ENCODE measurements at regions not wholly inside any gene's neighbourhood (a gene's known extent, or its start where the extent isn't known, plus 50 kb on each side); places are given as distances from the start of the nearest gene placed in this dataset.

DNA sequence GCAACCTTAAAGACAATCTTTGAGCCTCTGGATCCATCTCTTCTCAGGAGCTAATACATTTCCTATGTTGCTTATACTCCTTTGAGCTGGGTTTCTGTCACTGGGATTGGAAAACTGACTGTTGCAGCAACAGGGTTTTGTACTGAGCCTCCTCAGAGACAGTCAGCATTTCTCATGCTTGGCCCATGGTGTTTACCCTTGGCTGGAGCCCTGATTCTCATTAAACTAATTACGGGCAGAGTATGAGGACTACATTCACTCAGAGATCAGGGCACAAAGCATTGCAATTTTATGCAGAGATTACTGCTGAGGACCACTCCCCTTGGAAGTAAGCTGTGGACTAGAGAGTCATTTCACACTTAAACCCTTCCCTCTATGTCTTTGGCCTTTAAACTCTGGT lies 134.5 kb downstream of the LRIG2 start:
- TF ChIP-seq TBX3 (IDR thresholded peaks at IDR 0.05; ENCODE audit: borderline replicate concordance) (no peak), BRD4 (CRISPR knock-in tag; IDR thresholded peaks at IDR 0.05) (no peak), CCDC6 (CRISPR knock-in tag; IDR thresholded peaks at IDR 0.05) (no peak), CEBPG (CRISPR knock-in tag; IDR thresholded peaks at IDR 0.05) (no peak), MYC (CRISPR knock-in tag; IDR thresholded peaks at IDR 0.05; ENCODE audit: borderline replicate concordance) (no peak), CAMTA2 (CRISPR knock-in tag; IDR thresholded peaks at IDR 0.05; ENCODE audit: borderline replicate concordance) (no peak), ZNF441 (CRISPR knock-in tag; IDR thresholded peaks at IDR 0.05; ENCODE audit: borderline replicate concordance) (no peak), ELF3 (CRISPR knock-in tag; IDR thresholded peaks at IDR 0.05) (no peak), ZNF274 (CRISPR knock-in tag; IDR thresholded peaks at IDR 0.05) (no peak)
- TF ChIP-seq, protein P1, sequence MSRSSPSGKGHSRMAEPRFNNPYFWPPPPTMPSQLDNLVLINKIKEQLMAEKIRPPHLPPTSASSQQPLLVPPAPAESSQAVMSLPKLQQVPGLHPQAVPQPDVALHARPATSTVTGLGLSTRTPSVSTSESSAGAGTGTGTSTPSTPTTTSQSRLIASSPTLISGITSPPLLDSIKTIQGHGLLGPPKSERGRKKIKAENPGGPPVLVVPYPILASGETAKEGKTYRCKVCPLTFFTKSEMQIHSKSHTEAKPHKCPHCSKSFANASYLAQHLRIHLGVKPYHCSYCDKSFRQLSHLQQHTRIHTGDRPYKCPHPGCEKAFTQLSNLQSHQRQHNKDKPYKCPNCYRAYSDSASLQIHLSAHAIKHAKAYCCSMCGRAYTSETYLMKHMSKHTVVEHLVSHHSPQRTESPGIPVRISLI (CRISPR knock-in tag; IDR thresholded peaks at IDR 0.05; ENCODE audit: borderline replicate concordance), result no peak
- TF ChIP-seq, protein P2, sequence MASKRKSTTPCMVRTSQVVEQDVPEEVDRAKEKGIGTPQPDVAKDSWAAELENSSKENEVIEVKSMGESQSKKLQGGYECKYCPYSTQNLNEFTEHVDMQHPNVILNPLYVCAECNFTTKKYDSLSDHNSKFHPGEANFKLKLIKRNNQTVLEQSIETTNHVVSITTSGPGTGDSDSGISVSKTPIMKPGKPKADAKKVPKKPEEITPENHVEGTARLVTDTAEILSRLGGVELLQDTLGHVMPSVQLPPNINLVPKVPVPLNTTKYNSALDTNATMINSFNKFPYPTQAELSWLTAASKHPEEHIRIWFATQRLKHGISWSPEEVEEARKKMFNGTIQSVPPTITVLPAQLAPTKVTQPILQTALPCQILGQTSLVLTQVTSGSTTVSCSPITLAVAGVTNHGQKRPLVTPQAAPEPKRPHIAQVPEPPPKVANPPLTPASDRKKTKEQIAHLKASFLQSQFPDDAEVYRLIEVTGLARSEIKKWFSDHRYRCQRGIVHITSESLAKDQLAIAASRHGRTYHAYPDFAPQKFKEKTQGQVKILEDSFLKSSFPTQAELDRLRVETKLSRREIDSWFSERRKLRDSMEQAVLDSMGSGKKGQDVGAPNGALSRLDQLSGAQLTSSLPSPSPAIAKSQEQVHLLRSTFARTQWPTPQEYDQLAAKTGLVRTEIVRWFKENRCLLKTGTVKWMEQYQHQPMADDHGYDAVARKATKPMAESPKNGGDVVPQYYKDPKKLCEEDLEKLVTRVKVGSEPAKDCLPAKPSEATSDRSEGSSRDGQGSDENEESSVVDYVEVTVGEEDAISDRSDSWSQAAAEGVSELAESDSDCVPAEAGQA (IDR thresholded peaks at IDR 0.05; ENCODE audit: low read depth), result no peak
- TF ChIP-seq, protein P2 (CRISPR knock-in tag; IDR thresholded peaks at IDR 0.05; ENCODE audit: borderline replicate concordance), result no peak
- TF ChIP-seq, protein P3, sequence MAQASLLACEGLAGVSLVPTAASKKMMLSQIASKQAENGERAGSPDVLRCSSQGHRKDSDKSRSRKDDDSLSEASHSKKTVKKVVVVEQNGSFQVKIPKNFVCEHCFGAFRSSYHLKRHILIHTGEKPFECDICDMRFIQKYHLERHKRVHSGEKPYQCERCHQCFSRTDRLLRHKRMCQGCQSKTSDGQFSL (CRISPR knock-in tag; IDR thresholded peaks at IDR 0.05), result no peak
